ENCODE measurements at regions not wholly inside any gene's neighbourhood (a gene's known extent, or its start where the extent isn't known, plus 50 kb on each side); places are given as distances from the start of the nearest gene placed in this dataset.

DNA sequence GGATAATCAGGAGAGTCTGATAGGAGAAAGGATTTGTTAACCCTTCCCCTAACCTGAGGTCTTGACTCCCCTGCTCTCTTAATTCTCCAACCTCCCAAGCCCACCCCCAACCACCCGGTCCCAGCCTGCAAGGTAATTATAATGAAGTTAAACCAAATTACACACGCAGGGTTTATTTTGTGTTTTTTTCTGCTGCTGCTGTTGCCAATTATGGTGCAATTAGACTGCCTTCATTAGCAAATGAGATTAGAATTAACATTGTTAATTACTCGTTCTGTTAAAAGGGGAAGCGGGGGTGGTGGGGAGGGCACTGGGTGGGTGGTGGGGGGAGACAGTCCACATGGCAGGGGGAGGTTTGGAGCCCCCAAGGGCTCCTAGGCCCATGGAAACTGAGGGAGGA lies 128.9 kb downstream of the CCT6B start:
- TF ChIP-seq, protein P1, sequence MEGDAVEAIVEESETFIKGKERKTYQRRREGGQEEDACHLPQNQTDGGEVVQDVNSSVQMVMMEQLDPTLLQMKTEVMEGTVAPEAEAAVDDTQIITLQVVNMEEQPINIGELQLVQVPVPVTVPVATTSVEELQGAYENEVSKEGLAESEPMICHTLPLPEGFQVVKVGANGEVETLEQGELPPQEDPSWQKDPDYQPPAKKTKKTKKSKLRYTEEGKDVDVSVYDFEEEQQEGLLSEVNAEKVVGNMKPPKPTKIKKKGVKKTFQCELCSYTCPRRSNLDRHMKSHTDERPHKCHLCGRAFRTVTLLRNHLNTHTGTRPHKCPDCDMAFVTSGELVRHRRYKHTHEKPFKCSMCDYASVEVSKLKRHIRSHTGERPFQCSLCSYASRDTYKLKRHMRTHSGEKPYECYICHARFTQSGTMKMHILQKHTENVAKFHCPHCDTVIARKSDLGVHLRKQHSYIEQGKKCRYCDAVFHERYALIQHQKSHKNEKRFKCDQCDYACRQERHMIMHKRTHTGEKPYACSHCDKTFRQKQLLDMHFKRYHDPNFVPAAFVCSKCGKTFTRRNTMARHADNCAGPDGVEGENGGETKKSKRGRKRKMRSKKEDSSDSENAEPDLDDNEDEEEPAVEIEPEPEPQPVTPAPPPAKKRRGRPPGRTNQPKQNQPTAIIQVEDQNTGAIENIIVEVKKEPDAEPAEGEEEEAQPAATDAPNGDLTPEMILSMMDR (IDR thresholded peaks at IDR 0.05) = no peak
- DNase-seq (ENCODE audit: low spot score) = no peak
- H3K4me3 ChIP-seq = no peak overlapping the region
- no peak overlapping the region for H3K27ac ChIP-seq

DNA sequence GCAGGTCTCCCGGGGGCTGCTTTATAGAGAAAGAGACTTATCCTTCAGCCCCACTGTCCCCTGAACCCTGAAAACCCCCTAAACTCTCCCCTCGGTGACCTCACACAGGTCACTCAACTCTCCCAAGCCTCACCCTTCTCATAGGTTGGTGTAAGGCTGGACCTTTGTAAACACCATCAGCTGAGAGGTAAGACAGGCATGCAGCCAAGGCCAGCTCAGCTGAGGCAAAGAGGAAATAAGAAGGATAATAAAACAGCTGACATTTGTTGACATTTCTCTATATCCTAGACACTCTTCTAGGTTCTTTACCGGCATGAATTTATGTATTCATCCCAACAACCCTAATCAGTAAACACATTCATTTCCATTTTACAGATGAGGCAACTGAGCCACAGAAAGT lies 134.3 kb downstream of the CCT6B start:
- Histone ChIP-seq H3K4me3 (no peak overlapping the region), H3K27ac (no peak overlapping the region)
- TF ChIP-seq, protein P1 (IDR thresholded peaks at IDR 0.05) = no peak
- no peak for DNase-seq (ENCODE audit: low spot score)

DNA sequence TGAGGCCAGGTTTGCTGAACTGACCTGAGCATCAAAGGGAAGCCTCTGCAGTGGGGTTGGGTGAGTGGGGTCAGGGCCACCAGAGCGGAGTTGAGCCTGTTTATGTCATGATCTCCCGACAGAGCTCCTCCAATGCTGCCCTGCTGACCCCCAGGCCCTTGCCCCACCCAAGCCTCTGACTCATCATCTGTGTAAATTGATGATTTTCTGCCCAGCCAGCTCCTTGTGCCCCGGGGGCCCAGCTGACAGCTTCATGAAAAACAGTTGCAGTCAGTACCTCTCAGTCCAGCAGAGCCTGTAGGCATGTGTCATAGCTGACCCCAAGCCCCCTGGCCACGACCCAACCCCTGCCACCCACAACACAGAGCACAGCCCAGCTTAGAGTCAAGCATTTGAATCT lies 134.9 kb downstream of the CCT6B start:
- H3K4me3 ChIP-seq = no peak overlapping the region
- DNase-seq (ENCODE audit: low spot score) = no peak
- TF ChIP-seq, protein P1 (IDR thresholded peaks at IDR 0.05) = no peak
- H3K27ac ChIP-seq = no peak overlapping the region

DNA sequence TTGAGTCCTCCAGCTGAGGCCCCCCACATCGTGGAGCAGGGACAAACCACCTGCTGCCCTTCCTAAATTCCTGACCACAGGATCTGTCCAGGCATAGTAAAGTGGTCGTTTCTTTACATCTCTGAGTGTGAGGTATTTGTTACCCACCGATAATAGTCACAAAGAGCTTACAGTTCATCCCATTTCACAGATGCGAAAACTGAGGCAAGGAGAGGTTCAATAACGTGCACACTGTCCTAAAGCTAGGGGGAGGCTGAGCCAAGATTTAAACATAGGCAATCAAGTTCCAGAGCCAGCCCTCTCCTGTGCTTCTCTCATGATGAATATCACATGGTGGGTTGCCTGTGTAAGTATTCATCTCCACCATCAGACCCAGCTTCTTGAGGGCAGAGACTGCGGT lies 135.4 kb downstream of the CCT6B start:
- no peak overlapping the region for H3K4me3 ChIP-seq
- TF ChIP-seq, protein P1 (IDR thresholded peaks at IDR 0.05) = no peak
- H3K27ac ChIP-seq = no peak overlapping the region
- no peak for DNase-seq (ENCODE audit: low spot score)

DNA sequence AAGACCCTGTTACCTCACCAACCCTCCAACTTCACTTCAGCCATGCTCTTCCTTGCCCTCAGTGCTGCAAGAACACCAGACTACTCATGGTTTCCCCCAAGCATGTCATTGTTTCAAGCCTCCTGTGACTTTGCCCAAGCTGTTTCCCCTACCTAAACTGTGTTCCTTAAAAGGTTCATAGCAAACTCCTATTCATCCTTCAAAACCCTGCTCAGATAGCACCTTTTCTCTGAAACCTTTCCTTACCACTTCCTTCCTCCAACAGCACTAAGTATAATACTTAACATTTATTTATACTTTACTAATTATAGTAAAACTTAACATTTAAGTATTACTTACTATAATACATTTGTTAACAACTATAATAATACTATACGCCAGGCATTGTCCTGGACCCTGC lies 136.2 kb downstream of the CCT6B start:
- Histone ChIP-seq H3K27ac (no peak overlapping the region), H3K4me3 (no peak overlapping the region)
- TF ChIP-seq, protein P1 (IDR thresholded peaks at IDR 0.05) = no peak
- no peak for DNase-seq (ENCODE audit: low spot score)

DNA sequence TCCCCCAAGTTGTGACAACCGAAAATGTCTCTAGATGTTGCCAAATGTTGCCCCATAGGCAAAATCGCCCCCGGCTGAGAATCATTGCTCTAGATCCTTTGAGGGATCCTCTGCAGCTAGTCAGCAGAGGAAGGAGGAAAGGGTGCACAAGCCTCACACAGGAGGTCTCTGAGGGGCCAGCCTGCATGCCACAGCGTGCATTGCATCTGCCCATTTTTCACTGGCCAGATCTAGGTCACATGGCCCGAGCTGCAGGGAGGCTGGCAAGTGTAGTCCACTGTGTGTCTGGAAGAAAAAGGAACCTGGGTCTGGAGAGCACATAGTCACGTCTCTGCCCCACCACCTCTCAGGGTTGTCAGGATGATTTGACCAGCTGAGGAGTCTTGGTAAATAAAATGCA lies 138.2 kb downstream of the CCT6B start:
- H3K27ac ChIP-seq = no peak overlapping the region
- TF ChIP-seq, protein P1 (IDR thresholded peaks at IDR 0.05) = no peak
- H3K4me3 ChIP-seq = no peak overlapping the region
- no peak for DNase-seq (ENCODE audit: low spot score)

DNA sequence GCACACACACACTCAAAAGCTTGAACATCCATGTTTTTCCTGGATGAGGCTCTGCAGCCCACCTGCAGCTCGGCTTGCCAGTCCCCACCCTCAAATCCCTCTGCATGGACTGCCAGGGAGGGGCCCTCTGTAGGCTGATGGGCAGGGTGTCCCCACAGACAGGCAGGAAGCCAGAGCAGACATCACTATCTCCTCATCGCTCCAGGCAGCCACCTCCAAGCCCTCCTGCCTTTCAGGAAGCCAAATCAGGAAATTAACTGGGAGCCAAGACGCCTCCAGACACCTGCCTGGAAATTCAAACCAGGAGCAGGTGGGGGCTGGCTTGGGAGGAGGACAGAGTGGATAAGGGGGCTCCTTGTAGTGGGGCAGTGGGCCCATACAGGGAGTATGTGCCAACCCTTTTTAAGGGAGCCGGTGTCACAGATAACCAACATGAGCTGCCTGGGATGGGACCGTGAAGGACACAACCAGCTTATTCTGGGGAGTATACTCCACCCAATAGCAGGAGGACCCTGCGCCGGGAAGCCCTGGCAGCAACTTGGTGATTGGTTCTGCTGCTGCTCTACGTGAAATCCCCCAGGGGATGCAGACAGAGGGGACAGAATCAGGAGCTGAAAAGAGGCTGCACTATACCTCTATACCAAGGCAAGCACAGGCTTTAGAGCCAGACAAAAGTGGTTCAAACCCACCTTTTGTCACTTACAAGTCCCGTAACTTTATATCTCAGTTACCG lies 139.1 kb downstream of the CCT6B start:
- Histone ChIP-seq H3K27ac (no peak overlapping the region), H3K4me3 (no peak overlapping the region)
- TF ChIP-seq, protein P1 (IDR thresholded peaks at IDR 0.05) = no peak
- DNase-seq (ENCODE audit: low spot score) = no peak

All from coronary artery (tissue), 2 donors.